ENCODE measurements at regions not wholly inside any gene's neighbourhood (a gene's known extent, or its start where the extent isn't known, plus 50 kb on each side); places are given as distances from the start of the nearest gene placed in this dataset.

DNA sequence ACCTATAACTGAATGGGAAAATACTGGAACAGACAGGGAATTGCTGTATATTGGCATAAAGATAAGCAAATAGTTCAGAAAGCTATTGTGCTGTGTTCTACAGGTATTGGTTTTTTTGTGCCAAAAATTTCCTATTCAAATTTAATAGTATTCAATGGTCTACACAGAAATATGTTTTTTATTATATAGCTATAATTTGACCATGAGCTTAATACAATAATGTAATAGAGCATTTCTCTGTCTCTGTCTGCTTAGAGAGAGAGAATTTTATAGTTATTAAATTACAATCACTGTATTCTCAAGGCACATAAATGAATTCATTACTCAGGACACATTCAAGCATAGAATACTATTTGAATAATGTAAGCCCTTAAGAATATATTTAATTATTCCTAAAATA is 62.3 kb upstream of the FZD8 start:
- Histone ChIP-seq H3K27me3 (ENCODE audit: control insufficient read depth in 1 of 2, insufficient read depth in 2 of 2, low read length in 2 of 2) (no peaks in the 10 kb centered on the region), H3K9me3 (ENCODE audit: control insufficient read depth in 1 of 2, low read length in 2 of 2) (no peaks in the 10 kb centered on the region), H3K36me3 (ENCODE audit: control insufficient read depth in 1 of 2, insufficient read depth in 2 of 2, low read length in 2 of 2) (no peaks in the 10 kb centered on the region), H3K9ac (ENCODE audit: low read depth in 1 of 2, low read length in 2 of 2) (no peak overlapping the region), H3K4me1 (ENCODE audit: control insufficient read depth in 1 of 2, insufficient read depth in 2 of 2, low read length in 2 of 2) (no peaks in the 10 kb centered on the region), H3K27ac (ENCODE audit: low read depth, low read length) (no peak overlapping the region), H3K4me3 (ENCODE audit: low read depth in 1 of 2, low read length in 2 of 2) (no peak overlapping the region)

DNA sequence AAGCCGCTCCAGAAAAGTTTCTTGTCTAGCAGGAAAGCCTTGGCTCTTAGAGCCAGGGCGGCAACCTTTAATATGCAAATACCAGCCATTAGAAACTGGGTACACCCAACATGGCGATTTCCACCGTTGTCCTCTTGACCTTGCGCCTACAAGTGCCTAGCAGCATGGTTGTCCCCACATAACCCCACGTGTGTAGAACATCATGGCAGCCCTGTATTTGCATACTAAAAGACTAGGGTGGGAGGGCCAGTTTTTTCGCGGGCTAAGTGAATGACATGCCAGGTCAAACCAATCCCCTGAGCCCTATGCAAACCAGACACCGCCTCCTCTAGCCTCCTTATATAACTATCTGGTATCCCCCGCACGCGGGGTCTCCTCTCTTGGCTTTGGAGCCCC is 58.4 kb upstream of the FZD8 start:
- no peaks in the 10 kb centered on the region for H3K4me1 ChIP-seq (ENCODE audit: control insufficient read depth in 1 of 2, insufficient read depth in 2 of 2, low read length in 2 of 2)
- H3K4me3 ChIP-seq (ENCODE audit: low read depth in 1 of 2, low read length in 2 of 2): no peak overlapping the region
- no peaks in the 10 kb centered on the region for H3K36me3 ChIP-seq (ENCODE audit: control insufficient read depth in 1 of 2, insufficient read depth in 2 of 2, low read length in 2 of 2)
- H3K9me3 ChIP-seq (ENCODE audit: control insufficient read depth in 1 of 2, low read length in 2 of 2): no peaks in the 10 kb centered on the region
- H3K9ac ChIP-seq (ENCODE audit: low read depth in 1 of 2, low read length in 2 of 2): no peak overlapping the region
- no peaks in the 10 kb centered on the region for H3K27me3 ChIP-seq (ENCODE audit: control insufficient read depth in 1 of 2, insufficient read depth in 2 of 2, low read length in 2 of 2)
- no peak overlapping the region for H3K27ac ChIP-seq (ENCODE audit: low read depth, low read length)

DNA sequence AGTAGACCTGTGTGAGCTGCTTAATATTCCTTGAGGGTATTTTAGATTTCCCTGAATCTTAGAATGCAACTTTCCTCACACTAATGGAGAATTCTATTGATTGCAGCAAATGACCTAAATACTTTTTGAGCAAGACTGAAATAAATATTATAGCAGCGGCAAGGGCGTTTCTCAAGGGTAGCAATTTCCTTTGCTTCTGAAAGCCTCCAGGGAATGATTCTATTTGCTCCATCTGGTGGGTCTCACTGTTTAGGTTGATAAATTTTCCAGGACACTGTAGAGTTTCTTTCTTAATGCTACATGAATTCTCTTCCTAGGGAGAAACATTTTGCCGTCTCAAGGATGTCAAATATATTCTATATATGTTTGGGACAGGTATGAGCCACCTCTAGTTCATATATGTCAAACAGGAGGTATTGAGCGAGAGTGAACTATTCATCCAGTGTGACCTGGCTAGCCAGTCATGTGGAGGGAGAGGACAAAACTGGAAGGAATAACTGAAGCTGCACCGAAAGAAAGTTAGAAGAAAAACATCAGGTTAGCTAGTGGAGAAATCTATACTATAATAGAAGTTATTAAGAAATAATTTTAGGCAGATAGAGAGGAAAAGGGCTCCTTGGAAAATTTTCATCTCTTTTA is 57.9 kb upstream of the FZD8 start:
- Histone ChIP-seq H3K4me1 (ENCODE audit: control insufficient read depth in 1 of 2, insufficient read depth in 2 of 2, low read length in 2 of 2) (no peaks in the 10 kb centered on the region), H3K4me3 (ENCODE audit: low read depth in 1 of 2, low read length in 2 of 2) (no peak overlapping the region), H3K27me3 (ENCODE audit: control insufficient read depth in 1 of 2, insufficient read depth in 2 of 2, low read length in 2 of 2) (no peaks in the 10 kb centered on the region), H3K9ac (ENCODE audit: low read depth in 1 of 2, low read length in 2 of 2) (no peak overlapping the region), H3K9me3 (ENCODE audit: control insufficient read depth in 1 of 2, low read length in 2 of 2) (no peaks in the 10 kb centered on the region), H3K27ac (ENCODE audit: low read depth, low read length) (no peak overlapping the region), H3K36me3 (ENCODE audit: control insufficient read depth in 1 of 2, insufficient read depth in 2 of 2, low read length in 2 of 2) (no peaks in the 10 kb centered on the region)

DNA sequence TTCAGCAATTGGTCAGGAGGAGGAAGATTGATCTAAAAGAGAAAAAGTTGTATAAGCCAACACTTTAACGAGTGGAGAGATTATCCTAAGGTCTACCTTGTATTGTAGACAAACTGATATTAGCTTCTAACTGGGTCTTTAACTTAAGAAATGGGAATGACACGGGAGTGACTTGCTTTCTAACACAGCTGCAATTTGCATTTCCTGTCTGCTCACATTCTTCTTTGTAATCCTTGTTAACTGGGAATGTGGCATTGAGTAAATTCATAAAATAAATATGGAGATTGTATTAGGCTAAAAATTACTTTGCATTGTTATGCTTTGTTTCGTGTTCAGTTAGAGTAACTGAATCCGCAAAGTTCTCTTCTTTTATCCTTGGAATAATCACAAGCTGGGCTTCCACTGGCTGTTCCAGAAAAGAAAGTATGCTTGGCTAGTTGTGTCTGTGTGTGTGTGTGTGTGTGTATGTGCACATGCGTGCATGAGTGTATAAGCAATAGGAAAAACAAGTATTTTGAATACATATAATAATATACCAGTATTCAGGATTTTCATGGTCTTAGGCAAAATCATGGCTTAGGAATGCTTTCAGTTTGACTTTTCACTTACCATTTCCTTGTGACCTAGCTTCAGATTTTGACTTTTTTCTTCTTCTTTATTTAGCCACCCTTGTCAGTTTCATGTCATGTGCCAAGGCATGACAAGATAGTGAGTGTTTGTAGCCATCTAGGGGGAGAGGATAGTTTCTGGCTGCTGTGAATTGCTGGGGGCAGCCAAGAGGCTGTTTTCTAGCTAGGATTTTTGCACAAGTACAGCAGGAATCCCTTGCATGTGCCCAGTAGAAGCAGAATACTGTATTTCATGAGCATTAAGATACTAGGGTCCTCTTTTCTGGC is 54.5 kb upstream of the FZD8 start:
- no peaks in the 10 kb centered on the region for H3K36me3 ChIP-seq (ENCODE audit: control insufficient read depth in 1 of 2, insufficient read depth in 2 of 2, low read length in 2 of 2)
- H3K27me3 ChIP-seq (ENCODE audit: control insufficient read depth in 1 of 2, insufficient read depth in 2 of 2, low read length in 2 of 2): peaks cover 0 to 3% of the 10 kb centered on the region in 2 donors
- H3K4me1 ChIP-seq (ENCODE audit: control insufficient read depth in 1 of 2, insufficient read depth in 2 of 2, low read length in 2 of 2): no peaks in the 10 kb centered on the region
- H3K27ac ChIP-seq (ENCODE audit: low read depth, low read length): no peak overlapping the region
- H3K9ac ChIP-seq (ENCODE audit: low read depth in 1 of 2, low read length in 2 of 2): no peak overlapping the region
- no peaks in the 10 kb centered on the region for H3K9me3 ChIP-seq (ENCODE audit: control insufficient read depth in 1 of 2, low read length in 2 of 2)
- H3K4me3 ChIP-seq (ENCODE audit: low read depth in 1 of 2, low read length in 2 of 2): no peak overlapping the region

DNA sequence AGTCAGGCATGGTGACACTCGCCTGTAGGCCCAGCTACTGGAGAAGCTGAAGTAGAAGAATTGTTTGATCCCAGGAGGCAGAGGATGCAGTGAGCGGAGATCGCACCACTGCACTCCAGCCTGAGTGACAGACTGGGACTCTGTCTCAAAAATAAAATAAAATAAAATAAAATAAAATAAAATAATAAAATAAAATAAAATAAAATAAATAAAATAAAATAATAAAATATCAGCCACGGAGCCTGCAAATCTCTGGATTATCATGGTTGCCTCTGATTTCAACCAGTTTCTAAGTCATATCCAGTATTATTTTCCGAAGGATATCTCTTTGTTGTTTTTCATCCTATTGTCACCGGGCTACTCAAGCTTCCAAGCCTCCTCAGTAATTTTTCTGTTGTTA is 51.7 kb upstream of the FZD8 start:
- no peak overlapping the region for H3K4me3 ChIP-seq (ENCODE audit: low read depth in 1 of 2, low read length in 2 of 2)
- no peaks in the 10 kb centered on the region for H3K9me3 ChIP-seq (ENCODE audit: control insufficient read depth in 1 of 2, low read length in 2 of 2)
- no peaks in the 10 kb centered on the region for H3K4me1 ChIP-seq (ENCODE audit: control insufficient read depth in 1 of 2, insufficient read depth in 2 of 2, low read length in 2 of 2)
- peaks cover 3 to 6% of the 10 kb centered on the region in 2 donors for H3K27me3 ChIP-seq (ENCODE audit: control insufficient read depth in 1 of 2, insufficient read depth in 2 of 2, low read length in 2 of 2)
- no peak overlapping the region for H3K9ac ChIP-seq (ENCODE audit: low read depth in 1 of 2, low read length in 2 of 2)
- H3K36me3 ChIP-seq (ENCODE audit: control insufficient read depth in 1 of 2, insufficient read depth in 2 of 2, low read length in 2 of 2): no peaks in the 10 kb centered on the region
- H3K27ac ChIP-seq (ENCODE audit: low read depth, low read length): no peak overlapping the region
